ENCODE measurements at regions not wholly inside any gene's neighbourhood (a gene's known extent, or its start where the extent isn't known, plus 50 kb on each side); places are given as distances from the start of the nearest gene placed in this dataset.
"Not testable (repeated sequence)": the region's sequence is repeated elsewhere in the genome, so short reads cannot be mapped to it uniquely, and the experiment has no call there.

- Mint-ChIP-seq H3K9me3 (ENCODE audit: low read depth) (no peaks in the 10 kb centered on the region), H3K4me1 (ENCODE audit: low read depth) (no peaks in the 10 kb centered on the region), H3K27me3 (peaks cover 22% of the 10 kb centered on the region)
These were observed 156.9 kb downstream of the LAT start for GRCh38 chr16:29141586-29142324.

GRCh38 chr16:29141121-29141520, 156.3 kb downstream of the LAT start:
- not testable (repeated sequence) for H3K36me3 Mint-ChIP-seq (ENCODE audit: insufficient read depth); DNase-seq (ENCODE audit: low spot score, unreplicated experiment); H3K27ac Mint-ChIP-seq; H3K4me3 Mint-ChIP-seq (ENCODE audit: low read depth); H3K9me3 Mint-ChIP-seq (ENCODE audit: low read depth); H3K4me1 Mint-ChIP-seq (ENCODE audit: low read depth)
- peaks cover 22% of the 10 kb centered on the region for H3K27me3 Mint-ChIP-seq

More at GRCh38 chr16:29141586-29142324, 156.9 kb downstream of the LAT start:
- DNase-seq (ENCODE audit: low spot score, unreplicated experiment) = no peak
- H3K27ac Mint-ChIP-seq = no peak overlapping the region
- H3K4me3 Mint-ChIP-seq (ENCODE audit: low read depth) = no peak overlapping the region
- H3K36me3 Mint-ChIP-seq (ENCODE audit: insufficient read depth) = no peaks in the 10 kb centered on the region
- TF ChIP-seq CTCF (IDR thresholded peaks at IDR 0.05; ENCODE audit: unreplicated experiment) = no peak

- not testable (repeated sequence) for H3K36me3 Mint-ChIP-seq (ENCODE audit: insufficient read depth); H3K27ac Mint-ChIP-seq; H3K9me3 Mint-ChIP-seq (ENCODE audit: low read depth); H3K4me1 Mint-ChIP-seq (ENCODE audit: low read depth); DNase-seq (ENCODE audit: low spot score, unreplicated experiment); H3K4me3 Mint-ChIP-seq (ENCODE audit: low read depth)
- peaks cover 13% of the 10 kb centered on the region for H3K27me3 Mint-ChIP-seq
These were observed 155.3 kb downstream of the LAT start for GRCh38 chr16:29139901-29140855.

- TF ChIP-seq CTCF (IDR thresholded peaks at IDR 0.05; ENCODE audit: unreplicated experiment) = no peak
- no peak overlapping the region for H3K4me3 Mint-ChIP-seq (ENCODE audit: low read depth)
- no peaks in the 10 kb centered on the region for H3K4me1 Mint-ChIP-seq (ENCODE audit: low read depth)
- no peaks in the 10 kb centered on the region for H3K36me3 Mint-ChIP-seq (ENCODE audit: insufficient read depth)
- no peaks in the 10 kb centered on the region for H3K9me3 Mint-ChIP-seq (ENCODE audit: low read depth)
- H3K27me3 Mint-ChIP-seq = peaks cover 13% of the 10 kb centered on the region
- DNase-seq (ENCODE audit: low spot score, unreplicated experiment) = no peak
- no peak overlapping the region for H3K27ac Mint-ChIP-seq
These were observed 154.5 kb downstream of the LAT start for GRCh38 chr16:29139261-29139802.

- H3K9me3 Mint-ChIP-seq (ENCODE audit: low read depth); H3K4me1 Mint-ChIP-seq (ENCODE audit: low read depth); DNase-seq (ENCODE audit: low spot score, unreplicated experiment); H3K4me3 Mint-ChIP-seq (ENCODE audit: low read depth); H3K27ac Mint-ChIP-seq; H3K36me3 Mint-ChIP-seq (ENCODE audit: insufficient read depth): not testable (repeated sequence)
- peaks cover 13% of the 10 kb centered on the region for H3K27me3 Mint-ChIP-seq
These were observed 153.8 kb downstream of the LAT start for GRCh38 chr16:29138698-29139097.

- H3K36me3 Mint-ChIP-seq (ENCODE audit: insufficient read depth); H3K4me3 Mint-ChIP-seq (ENCODE audit: low read depth); H3K9me3 Mint-ChIP-seq (ENCODE audit: low read depth); DNase-seq (ENCODE audit: low spot score, unreplicated experiment); H3K27ac Mint-ChIP-seq; H3K4me1 Mint-ChIP-seq (ENCODE audit: low read depth): not testable (repeated sequence)
- peaks cover 16% of the 10 kb centered on the region for H3K27me3 Mint-ChIP-seq
These were observed 153.2 kb downstream of the LAT start for GRCh38 chr16:29137894-29138662.

- H3K9me3 Mint-ChIP-seq (ENCODE audit: low read depth); H3K36me3 Mint-ChIP-seq (ENCODE audit: insufficient read depth); H3K4me1 Mint-ChIP-seq (ENCODE audit: low read depth); DNase-seq (ENCODE audit: low spot score, unreplicated experiment); H3K4me3 Mint-ChIP-seq (ENCODE audit: low read depth); H3K27ac Mint-ChIP-seq: not testable (repeated sequence)
- H3K27me3 Mint-ChIP-seq = peaks cover 16% of the 10 kb centered on the region
These were observed 152.6 kb downstream of the LAT start for GRCh38 chr16:29137461-29137860.

- H3K36me3 Mint-ChIP-seq (ENCODE audit: insufficient read depth); H3K9me3 Mint-ChIP-seq (ENCODE audit: low read depth); H3K27ac Mint-ChIP-seq; H3K4me1 Mint-ChIP-seq (ENCODE audit: low read depth); H3K4me3 Mint-ChIP-seq (ENCODE audit: low read depth); DNase-seq (ENCODE audit: low spot score, unreplicated experiment): not testable (repeated sequence)
- H3K27me3 Mint-ChIP-seq = peaks cover 16% of the 10 kb centered on the region
These were observed 152.1 kb downstream of the LAT start for GRCh38 chr16:29136916-29137315.

GRCh38 chr16:29136046-29136696, 151.3 kb downstream of the LAT start:
- H3K36me3 Mint-ChIP-seq (ENCODE audit: insufficient read depth); H3K9me3 Mint-ChIP-seq (ENCODE audit: low read depth); DNase-seq (ENCODE audit: low spot score, unreplicated experiment); H3K27ac Mint-ChIP-seq; H3K4me3 Mint-ChIP-seq (ENCODE audit: low read depth); H3K4me1 Mint-ChIP-seq (ENCODE audit: low read depth): not testable (repeated sequence)
- peaks cover 16% of the 10 kb centered on the region for H3K27me3 Mint-ChIP-seq

- H3K9me3 Mint-ChIP-seq (ENCODE audit: low read depth); H3K27ac Mint-ChIP-seq; H3K4me1 Mint-ChIP-seq (ENCODE audit: low read depth); DNase-seq (ENCODE audit: low spot score, unreplicated experiment); H3K4me3 Mint-ChIP-seq (ENCODE audit: low read depth); H3K36me3 Mint-ChIP-seq (ENCODE audit: insufficient read depth): not testable (repeated sequence)
- H3K27me3 Mint-ChIP-seq = peaks cover 13% of the 10 kb centered on the region
These were observed 150.2 kb downstream of the LAT start for GRCh38 chr16:29135098-29135497.

Measured in progenitor cell of endocrine pancreas (in vitro differentiated cells).